ENCODE measurements at regions not wholly inside any gene's neighbourhood (a gene's known extent, or its start where the extent isn't known, plus 50 kb on each side); places are given as distances from the start of the nearest gene placed in this dataset.

DNA sequence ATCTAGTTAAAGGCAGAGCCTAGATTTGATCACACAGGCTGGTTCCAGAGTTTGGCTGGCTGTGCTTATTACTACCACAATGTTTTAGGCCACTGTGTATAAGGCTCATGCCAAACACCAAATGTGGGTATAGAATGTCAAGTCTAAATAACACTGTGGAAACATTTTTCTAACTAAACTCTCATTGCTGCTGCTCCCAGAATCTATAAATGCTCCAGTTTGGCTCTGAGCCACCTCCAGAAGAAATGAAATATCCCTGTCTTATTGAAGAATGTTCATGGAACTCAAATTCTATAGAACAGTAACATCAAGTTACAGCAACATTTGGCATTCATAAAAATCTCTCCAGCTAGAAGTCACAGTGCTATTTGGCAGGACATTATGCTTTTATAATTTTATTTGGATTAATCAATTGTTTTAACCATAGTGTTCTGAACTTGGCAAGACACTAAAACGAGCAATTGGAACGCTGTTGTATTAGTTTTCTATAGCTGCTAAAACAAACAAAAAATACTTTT is 178.1 kb upstream of the COX7C start:
- no peak for TF ChIP-seq EP300 (IDR thresholded peaks at IDR 0.05; ENCODE audit: low read depth in 2 of 2, low read length in 2 of 2)
- no peak for TF ChIP-seq EP300 (CRISPR knock-in tag; IDR thresholded peaks at IDR 0.05; ENCODE audit: borderline replicate concordance)
- no peak for TF ChIP-seq TARDBP (CRISPR knock-in tag; IDR thresholded peaks at IDR 0.05)

Data from HepG2 (cell line).